ENCODE measurements at regions not wholly inside any gene's neighbourhood (a gene's known extent, or its start where the extent isn't known, plus 50 kb on each side); places are given as distances from the start of the nearest gene placed in this dataset.

DNA sequence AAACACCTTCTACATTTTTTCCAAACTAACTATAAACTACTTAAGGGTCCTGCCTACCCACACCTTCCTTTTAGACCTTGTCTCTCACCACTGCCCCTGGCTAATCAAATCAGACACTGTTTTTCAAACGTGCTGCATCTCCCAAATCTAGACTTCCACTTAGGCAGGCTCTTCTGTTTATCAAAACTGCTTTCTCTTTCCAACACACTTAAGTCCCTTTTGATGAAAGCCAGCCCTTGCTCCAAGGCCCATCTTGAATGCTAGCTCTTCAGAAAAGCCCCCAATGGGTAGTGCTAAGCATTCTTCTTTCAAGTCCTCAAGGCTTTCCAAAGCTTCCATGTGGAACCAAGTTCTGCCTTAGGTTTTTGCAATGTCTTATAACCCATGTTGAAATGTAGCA lies 888.3 kb downstream of the TUSC7 start:
- 15 to 18% methylated on average over 1 of the region's 1 CpG for WGBS, 2 donors (ENCODE audit: low coverage in 1 of 2)
- ATAC-seq = no peak
- TF ChIP-seq POLR2A (IDR thresholded peaks at IDR 0.05) (no peak), POLR2AphosphoS5 (IDR thresholded peaks at IDR 0.05) (no peak), EP300 (IDR thresholded peaks at IDR 0.05) (no peak), CTCF (IDR thresholded peaks at IDR 0.05) (no peak)

DNA sequence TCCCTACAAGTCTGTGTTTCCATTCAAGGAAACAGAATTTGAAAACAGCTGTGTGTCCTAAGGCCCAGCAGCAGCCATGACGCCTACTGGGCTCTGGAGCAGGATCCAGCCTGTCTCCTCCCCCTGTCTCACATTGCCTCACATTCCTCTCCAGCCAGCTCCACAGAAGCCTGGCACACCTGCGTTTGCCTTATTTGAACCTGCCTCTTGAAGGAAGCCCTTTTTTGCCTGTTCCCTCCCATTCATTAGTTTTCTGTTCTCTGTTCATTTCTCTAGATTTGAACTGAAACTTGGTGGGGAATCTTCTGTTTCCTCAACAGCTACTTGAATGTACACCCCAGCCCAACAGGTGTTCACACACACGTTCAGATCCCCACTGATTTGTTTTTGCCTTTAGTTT lies 890.5 kb downstream of the TUSC7 start:
- no peaks in the 10 kb centered on the region for H3K36me3 ChIP-seq
- TF ChIP-seq POLR2AphosphoS5 (IDR thresholded peaks at IDR 0.05) = no peak
- TF ChIP-seq EP300 (IDR thresholded peaks at IDR 0.05) = no peak
- TF ChIP-seq POLR2A (IDR thresholded peaks at IDR 0.05) = no peak
- no peak for TF ChIP-seq CTCF (IDR thresholded peaks at IDR 0.05)

More for the DNA sequence above, 888.3 kb downstream of the TUSC7 start:
- Histone ChIP-seq H3K4me3 (no peak overlapping the region), H3K36me3 (no peaks in the 10 kb centered on the region), H3K27ac (no peak overlapping the region), H3K27me3 (no peaks in the 10 kb centered on the region), H3K9me3 (no peaks in the 10 kb centered on the region), H3K4me1 (no peaks in the 10 kb centered on the region)

DNA sequence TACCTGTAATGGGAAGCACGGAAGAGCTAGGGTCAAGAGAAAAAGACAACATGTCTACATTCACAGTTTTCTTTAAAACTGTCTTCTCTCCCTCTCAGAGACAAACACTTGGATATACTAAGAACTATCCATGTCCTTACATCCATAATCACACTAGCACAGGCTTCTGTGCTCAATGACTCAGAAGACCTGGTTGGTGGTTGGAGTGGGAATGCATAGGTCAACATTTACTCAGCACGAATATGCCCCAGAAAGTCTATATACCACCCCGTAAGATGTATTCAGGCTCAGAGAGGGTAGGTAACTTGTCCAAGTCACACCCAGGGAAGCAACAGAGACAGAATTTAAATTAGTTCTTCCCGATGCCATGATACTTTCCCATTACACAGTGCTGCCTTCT lies 891.1 kb downstream of the TUSC7 start:
- Histone ChIP-seq H3K36me3 (no peaks in the 10 kb centered on the region), H3K27ac (no peak overlapping the region)

More for the DNA sequence above, 890.5 kb downstream of the TUSC7 start:
- no peaks in the 10 kb centered on the region for H3K27me3 ChIP-seq
- H3K9me3 ChIP-seq = no peaks in the 10 kb centered on the region
- H3K4me1 ChIP-seq = no peaks in the 10 kb centered on the region
- ATAC-seq = no peak
- 61 to 92% methylated on average over 3 of the region's 3 CpGs for WGBS, 2 donors (ENCODE audit: low coverage in 1 of 2)
- H3K4me3 ChIP-seq = no peak overlapping the region
- H3K27ac ChIP-seq = no peak overlapping the region

GRCh38 chr3:117602058-117602644 lies 892.6 kb downstream of the TUSC7 start:
- Histone ChIP-seq H3K36me3 (no peaks in the 10 kb centered on the region), H3K4me1 (no peaks in the 10 kb centered on the region), H3K9me3 (no peaks in the 10 kb centered on the region), H3K4me3 (no peak overlapping the region), H3K27ac (no peak overlapping the region), H3K27me3 (no peaks in the 10 kb centered on the region)
- TF ChIP-seq EP300 (IDR thresholded peaks at IDR 0.05) = no peak
- no peak for TF ChIP-seq POLR2AphosphoS5 (IDR thresholded peaks at IDR 0.05)
- TF ChIP-seq POLR2A (IDR thresholded peaks at IDR 0.05) = no peak
- TF ChIP-seq CTCF (IDR thresholded peaks at IDR 0.05) = no peak
- no peak for ATAC-seq
- 70 to 81% methylated on average over 3 to 4 of the region's 4 CpGs for WGBS, 2 donors (ENCODE audit: low coverage in 1 of 2)

More for the DNA sequence above, 891.1 kb downstream of the TUSC7 start:
- no peak for ATAC-seq
- no peaks in the 10 kb centered on the region for H3K9me3 ChIP-seq
- H3K4me3 ChIP-seq = no peak overlapping the region
- no peaks in the 10 kb centered on the region for H3K27me3 ChIP-seq
- TF ChIP-seq POLR2A (IDR thresholded peaks at IDR 0.05) (no peak), EP300 (IDR thresholded peaks at IDR 0.05) (no peak), CTCF (IDR thresholded peaks at IDR 0.05) (no peak), POLR2AphosphoS5 (IDR thresholded peaks at IDR 0.05) (no peak)
- 89 to 100% methylated on average over 3 of the region's 4 CpGs for WGBS, 2 donors (ENCODE audit: low coverage in 1 of 2)
- no peaks in the 10 kb centered on the region for H3K4me1 ChIP-seq

GRCh38 chr3:117603097-117603496 lies 893.5 kb downstream of the TUSC7 start:
- no peak for TF ChIP-seq EP300 (IDR thresholded peaks at IDR 0.05)
- TF ChIP-seq CTCF (IDR thresholded peaks at IDR 0.05) = no peak
- no peak for TF ChIP-seq POLR2A (IDR thresholded peaks at IDR 0.05)
- TF ChIP-seq POLR2AphosphoS5 (IDR thresholded peaks at IDR 0.05) = no peak
- WGBS, 2 donors (ENCODE audit: low coverage in 1 of 2) = 50 to 74% methylated on average over 3 of the region's 3 CpGs
- no peak for ATAC-seq
- Histone ChIP-seq H3K36me3 (no peaks in the 10 kb centered on the region), H3K27me3 (no peaks in the 10 kb centered on the region), H3K27ac (no peak overlapping the region), H3K9me3 (no peaks in the 10 kb centered on the region), H3K4me3 (no peak overlapping the region), H3K4me1 (no peaks in the 10 kb centered on the region)
